Naive B cell (primary cell): ENCODE measurements at regions not wholly inside any gene's neighbourhood (a gene's known extent, or its start where the extent isn't known, plus 50 kb on each side); places are given as distances from the start of the nearest gene placed in this dataset.
"Not testable (repeated sequence)": the region's sequence is repeated elsewhere in the genome, so short reads cannot be mapped to it uniquely, and the experiment has no call there.

ENCODE experiments used
- ATAC-seq, 2 donors: fragments of 150-1000 bp; cut with Tn5 transposase; 2 replicates each; pipeline ENCODE4 v1.10.0; 2021; ENCODE audit warnings: low read depth in 2 of 2, mild to moderate bottlenecking in 2 of 2, moderate library complexity in 2 of 2
- DNase-seq: peaks from one replicate; pipeline ENCODE4 v3.0.0; 2022
- H3K27ac Mint-ChIP-seq, 6 donors: one replicate each; pipeline ENCODE4 v1.8.0; 2020 to 2022; ENCODE audit warnings: mild to moderate bottlenecking in 6 of 6, mixed read lengths in 6 of 6, moderate library complexity in 5 of 6, inconsistent platforms in 2 of 6
- H3K27me3 Mint-ChIP-seq, 3 donors: one replicate each; pipeline ENCODE4 v1.8.0; 2021 to 2022; ENCODE audit warnings: mixed read lengths in 3 of 3, mild to moderate bottlenecking in 1 of 3
- H3K36me3 Mint-ChIP-seq, 2 donors: one replicate each; pipeline ENCODE4 v1.8.0; 2020 to 2022; ENCODE audit warnings: mixed read lengths in 2 of 2, inconsistent platforms in 1 of 2, mild to moderate bottlenecking in 1 of 2
- H3K4me1 Mint-ChIP-seq, 3 donors: one replicate each; pipeline ENCODE4 v1.8.0; 2020 to 2022; ENCODE audit warnings: mixed read lengths in 3 of 3, inconsistent platforms in 1 of 3, mild to moderate bottlenecking in 1 of 3, moderate library complexity in 1 of 3
- H3K4me3 Mint-ChIP-seq, 8 donors: one replicate each; pipeline ENCODE4 v1.8.0; 2020 to 2022; ENCODE audit warnings: mild to moderate bottlenecking in 8 of 8, mixed read lengths in 8 of 8, moderate library complexity in 8 of 8, inconsistent platforms in 2 of 8
- H3K9me3 Mint-ChIP-seq, 7 donors: one replicate each; pipeline ENCODE4 v1.8.0; 2020 to 2022; ENCODE audit warnings: mixed read lengths in 7 of 7, mild to moderate bottlenecking in 5 of 7, inconsistent platforms in 2 of 7, moderate library complexity in 1 of 7

- Mint-ChIP-seq H3K4me1 (peaks cover 0 to 2% (median 0%) of the 10 kb centered on the region in 3 donors), H3K4me3 (no peak overlapping the region), H3K27me3 (peaks cover under 1 to 34% (median 22%) of the 10 kb centered on the region in 3 donors), H3K27ac (no peak overlapping the region), H3K36me3 (no peaks in the 10 kb centered on the region), H3K9me3 (peaks cover 2 to 25% (median 9%) of the 10 kb centered on the region in 7 donors)
- no peak for DNase-seq
- ATAC-seq: no peak
Measured at GRCh38 chr7:156519070-156519469, 121.5 kb upstream of the RNF32 start.

- no peak overlapping the region for H3K4me3 Mint-ChIP-seq
- peaks cover 0 to 2% (median 0%) of the 10 kb centered on the region in 3 donors for H3K4me1 Mint-ChIP-seq
- H3K27me3 Mint-ChIP-seq: peaks cover 0 to 33% (median 22%) of the 10 kb centered on the region in 3 donors
- DNase-seq (no peak), ATAC-seq (no peak)
- H3K9me3 Mint-ChIP-seq: peaks cover 2 to 24% (median 11%) of the 10 kb centered on the region in 7 donors
- H3K27ac Mint-ChIP-seq: no peak overlapping the region
- no peaks in the 10 kb centered on the region for H3K36me3 Mint-ChIP-seq
Measured at GRCh38 chr7:156518466-156518865, 122.1 kb upstream of the RNF32 start.

GRCh38 chr7:156517858-156518257 lies 122.7 kb upstream of the RNF32 start:
- not testable (repeated sequence) for H3K4me1 Mint-ChIP-seq, H3K27ac Mint-ChIP-seq, H3K4me3 Mint-ChIP-seq, H3K36me3 Mint-ChIP-seq, ATAC-seq, DNase-seq
- Mint-ChIP-seq H3K9me3 (peaks cover 2 to 23% (median 13%) of the 10 kb centered on the region in 7 donors), H3K27me3 (peaks cover 0 to 28% (median 22%) of the 10 kb centered on the region in 3 donors)

- Mint-ChIP-seq H3K27ac (peak overlapping the region in 1 of 6 donors; percentile 88), H3K36me3 (no peaks in the 10 kb centered on the region), H3K4me3 (no peak overlapping the region), H3K4me1 (peaks cover 0 to 2% (median 0%) of the 10 kb centered on the region in 3 donors), H3K9me3 (peaks cover 3 to 32% (median 17%) of the 10 kb centered on the region in 7 donors), H3K27me3 (peaks cover 0 to 28% (median 22%) of the 10 kb centered on the region in 3 donors)
- DNase-seq (no peak), ATAC-seq (no peak)
Measured at GRCh38 chr7:156516791-156517378, 123.7 kb upstream of the RNF32 start.

- H3K27me3 Mint-ChIP-seq: peaks cover 0 to 28% (median 22%) of the 10 kb centered on the region in 3 donors
- H3K4me1 Mint-ChIP-seq: peaks cover 0 to 2% (median 0%) of the 10 kb centered on the region in 3 donors
- no peak overlapping the region for H3K4me3 Mint-ChIP-seq
- no peak for ATAC-seq
- peaks cover 0 to 3% of the 10 kb centered on the region in 2 donors for H3K36me3 Mint-ChIP-seq
- H3K27ac Mint-ChIP-seq: peak overlapping the region in 1 of 6 donors; percentile 21
- no peak for DNase-seq
- peaks cover 9 to 40% (median 23%) of the 10 kb centered on the region in 7 donors for H3K9me3 Mint-ChIP-seq
Measured at GRCh38 chr7:156515911-156516790, 124.4 kb upstream of the RNF32 start.

GRCh38 chr7:156514851-156515250 lies 125.7 kb upstream of the RNF32 start:
- DNase-seq (no peak), ATAC-seq (no peak)
- Mint-ChIP-seq H3K27me3 (peaks cover 0 to 20% (median 19%) of the 10 kb centered on the region in 3 donors), H3K9me3 (peaks cover 18 to 53% (median 34%) of the 10 kb centered on the region in 7 donors), H3K36me3 (peaks cover 0 to 16% of the 10 kb centered on the region in 2 donors), H3K4me1 (peaks cover 0 to 2% (median 0%) of the 10 kb centered on the region in 3 donors), H3K4me3 (no peak overlapping the region), H3K27ac (no peak overlapping the region)

- no peak for DNase-seq
- no peaks in the 10 kb centered on the region for H3K4me1 Mint-ChIP-seq
- no peak overlapping the region for H3K4me3 Mint-ChIP-seq
- peaks cover 0 to 13% (median 7%) of the 10 kb centered on the region in 3 donors for H3K27me3 Mint-ChIP-seq
- peaks cover 26 to 76% (median 42%) of the 10 kb centered on the region in 7 donors for H3K9me3 Mint-ChIP-seq
- no peak overlapping the region for H3K27ac Mint-ChIP-seq
- no peak for ATAC-seq
- peaks cover 0 to 34% of the 10 kb centered on the region in 2 donors for H3K36me3 Mint-ChIP-seq
Measured at GRCh38 chr7:156511426-156511825, 129.1 kb upstream of the RNF32 start.

- no peak for ATAC-seq
- peaks cover 0 to 36% of the 10 kb centered on the region in 2 donors for H3K36me3 Mint-ChIP-seq
- H3K27me3 Mint-ChIP-seq: peaks cover 0 to 14% (median 8%) of the 10 kb centered on the region in 3 donors
- H3K27ac Mint-ChIP-seq: no peak overlapping the region
- peaks cover 25 to 77% (median 40%) of the 10 kb centered on the region in 7 donors for H3K9me3 Mint-ChIP-seq
- H3K4me1 Mint-ChIP-seq: no peaks in the 10 kb centered on the region
- DNase-seq: no peak
- peak overlapping the region in 1 of 8 donors; percentile 37 for H3K4me3 Mint-ChIP-seq
Measured at GRCh38 chr7:156510966-156511365, 129.6 kb upstream of the RNF32 start.

GRCh38 chr7:156509216-156509615 lies 131.4 kb upstream of the RNF32 start:
- peaks cover 0 to 12% (median 8%) of the 10 kb centered on the region in 3 donors for H3K27me3 Mint-ChIP-seq
- peaks cover 21 to 69% (median 35%) of the 10 kb centered on the region in 7 donors for H3K9me3 Mint-ChIP-seq
- no peak for ATAC-seq
- H3K4me3 Mint-ChIP-seq: no peak overlapping the region
- DNase-seq: no peak
- peaks cover 0 to 36% of the 10 kb centered on the region in 2 donors for H3K36me3 Mint-ChIP-seq
- no peak overlapping the region for H3K27ac Mint-ChIP-seq
- no peaks in the 10 kb centered on the region for H3K4me1 Mint-ChIP-seq

GRCh38 chr7:156505876-156506275 lies 134.7 kb upstream of the RNF32 start:
- Mint-ChIP-seq H3K36me3 (peaks cover 0 to 30% of the 10 kb centered on the region in 2 donors), H3K4me3 (no peak overlapping the region), H3K27me3 (peaks cover 1 to 12% (median 8%) of the 10 kb centered on the region in 3 donors), H3K27ac (no peak overlapping the region), H3K9me3 (peaks cover 12 to 46% (median 27%) of the 10 kb centered on the region in 7 donors), H3K4me1 (no peaks in the 10 kb centered on the region)
- ATAC-seq: no peak
- DNase-seq: no peak

- H3K9me3 Mint-ChIP-seq: peaks cover 7 to 39% (median 19%) of the 10 kb centered on the region in 7 donors
- no peak for DNase-seq
- no peak overlapping the region for H3K27ac Mint-ChIP-seq
- H3K4me1 Mint-ChIP-seq: no peaks in the 10 kb centered on the region
- peaks cover 0 to 21% of the 10 kb centered on the region in 2 donors for H3K36me3 Mint-ChIP-seq
- peak overlapping the region in 1 of 8 donors; percentile 70 for H3K4me3 Mint-ChIP-seq
- H3K27me3 Mint-ChIP-seq: peaks cover 4 to 12% (median 8%) of the 10 kb centered on the region in 3 donors
- ATAC-seq: no peak
Measured at GRCh38 chr7:156504687-156505545, 135.7 kb upstream of the RNF32 start.

- no peak overlapping the region for H3K27ac Mint-ChIP-seq
- ATAC-seq (no peak), DNase-seq (no peak)
- H3K36me3 Mint-ChIP-seq: peaks cover 0 to 14% of the 10 kb centered on the region in 2 donors
- H3K4me3 Mint-ChIP-seq: no peak overlapping the region
- H3K27me3 Mint-ChIP-seq: peaks cover 4 to 12% (median 8%) of the 10 kb centered on the region in 3 donors
- peaks cover 0 to 32% (median 13%) of the 10 kb centered on the region in 7 donors for H3K9me3 Mint-ChIP-seq
- no peaks in the 10 kb centered on the region for H3K4me1 Mint-ChIP-seq
Measured at GRCh38 chr7:156504006-156504405, 136.6 kb upstream of the RNF32 start.

- no peak overlapping the region for H3K27ac Mint-ChIP-seq
- no peaks in the 10 kb centered on the region for H3K4me1 Mint-ChIP-seq
- DNase-seq (no peak), ATAC-seq (no peak)
- peaks cover 0 to 9% of the 10 kb centered on the region in 2 donors for H3K36me3 Mint-ChIP-seq
- H3K9me3 Mint-ChIP-seq: peaks cover 0 to 24% (median 7%) of the 10 kb centered on the region in 7 donors
- H3K4me3 Mint-ChIP-seq: no peak overlapping the region
- H3K27me3 Mint-ChIP-seq: peaks cover 4 to 12% (median 8%) of the 10 kb centered on the region in 3 donors
Measured at GRCh38 chr7:156503196-156503595, 137.4 kb upstream of the RNF32 start.
